GM12878 (cell line): ENCODE measurements at regions not wholly inside any gene's neighbourhood (a gene's known extent, or its start where the extent isn't known, plus 50 kb on each side); places are given as distances from the start of the nearest gene placed in this dataset.

ENCODE experiments used
- EGR1 ChIP-seq, 2 experiments: IDR thresholded peaks; 1 replicate in 1 of 2; 2 replicates in 1 of 2; pipeline ENCODE4 v1.6.1; 2011 to 2012; ENCODE audit warnings: low read depth in 2 of 2, low read length in 2 of 2, borderline replicate concordance in 1 of 2, mild to moderate bottlenecking in 1 of 2, moderate library complexity in 1 of 2
- NR2C1 ChIP-seq: fragments of 450-650 bp; IDR thresholded peaks from 2 replicates; pipeline ENCODE4 v1.6.1; 2017; ENCODE audit warnings: antibody characterized with exemption, mild to moderate bottlenecking, moderate library complexity
- PRDM15 ChIP-seq: fragments of 450-650 bp; formaldehyde crosslinking; IDR thresholded peaks from 2 replicates; pipeline ENCODE4 v1.4.0; 2020; ENCODE audit warnings: mild to moderate bottlenecking, moderate library complexity
- RAD21 ChIP-seq: IDR thresholded peaks from 2 replicates; pipeline ENCODE4 v1.6.1; 2011; ENCODE audit warnings: mild to moderate bottlenecking, low read depth, low read length, moderate library complexity; ENCODE audit not compliant: insufficient read depth
- SREBF2 ChIP-seq: IDR thresholded peaks from 2 replicates; pipeline ENCODE4 v1.6.1; 2012; ENCODE audit warnings: mild to moderate bottlenecking, low read length
- USF1 ChIP-seq: IDR thresholded peaks from 2 replicates; pipeline ENCODE4 v1.6.1; 2011; ENCODE audit warnings: borderline replicate concordance, low read depth, mild to moderate bottlenecking, moderate library complexity, mixed read lengths, low read length; ENCODE audit not compliant: insufficient read depth; ENCODE audit errors: extremely low read length
- YY1 ChIP-seq: IDR thresholded peaks from 2 replicates; pipeline ENCODE4 v1.6.1; 2011; ENCODE audit warnings: low read depth, mild to moderate bottlenecking, low read length
- ZNF217 ChIP-seq: fragments of 450-650 bp; IDR thresholded peaks from 2 replicates; pipeline ENCODE4 v1.6.1; 2017; ENCODE audit warnings: antibody characterized with exemption, mild to moderate bottlenecking
- ZNF622 ChIP-seq: fragments of 450-650 bp; IDR thresholded peaks from 2 replicates; pipeline ENCODE4 v1.6.1; 2017; ENCODE audit warnings: mild to moderate bottlenecking, inconsistent platforms

GRCh38 chr18:67265464-67266245 lies 250.9 kb downstream of the DSEL start (continued):
- TF ChIP-seq PRDM15 (no peak), EGR1 (IDR thresholded peaks at IDR 0.05; ENCODE audit: borderline replicate concordance in 1 of 2, low read depth in 2 of 2, low read length in 2 of 2) (no peak), YY1 (no peak), ZNF217 (no peak), NR2C1 (no peak), SREBF2 (no peak), ZNF622 (no peak), USF1 (no peak), RAD21 (no peak)
